Immature natural killer cell (primary cell): ENCODE measurements at regions not wholly inside any gene's neighbourhood (a gene's known extent, or its start where the extent isn't known, plus 50 kb on each side); places are given as distances from the start of the nearest gene placed in this dataset.

Experiments used
- DNase-seq, 3 donors: peaks; one replicate each; pipeline ENCODE4 v3.0.0; 2022; ENCODE audit warnings: mixed read lengths in 1 of 3
- H3K27ac Mint-ChIP-seq, 6 donors: one replicate each; pipeline ENCODE4 v1.8.0; 2020; ENCODE audit warnings: mixed read lengths in 6 of 6, mild to moderate bottlenecking in 5 of 6, inconsistent platforms in 4 of 6, moderate library complexity in 3 of 6
- H3K27me3 Mint-ChIP-seq, 3 donors: one replicate each; pipeline ENCODE4 v1.8.0; 2020 to 2021; ENCODE audit warnings: low read depth in 3 of 3, mild to moderate bottlenecking in 3 of 3, mixed read lengths in 3 of 3, moderate library complexity in 3 of 3, inconsistent platforms in 1 of 3
- H3K36me3 Mint-ChIP-seq, 3 donors: one replicate each; pipeline ENCODE4 v1.8.0; 2020; ENCODE audit warnings: mixed read lengths in 3 of 3, inconsistent platforms in 2 of 3, mild to moderate bottlenecking in 2 of 3
- H3K4me1 Mint-ChIP-seq, 2 donors: one replicate each; pipeline ENCODE4 v1.8.0; 2020; ENCODE audit warnings: inconsistent platforms in 2 of 2, mild to moderate bottlenecking in 2 of 2, mixed read lengths in 2 of 2, moderate library complexity in 1 of 2
- H3K4me3 Mint-ChIP-seq, 5 donors: one replicate each; pipeline ENCODE4 v1.8.0; 2020; ENCODE audit warnings: mild to moderate bottlenecking in 5 of 5, mixed read lengths in 5 of 5, inconsistent platforms in 3 of 5, moderate library complexity in 3 of 5
- H3K9me3 Mint-ChIP-seq, 6 donors: one replicate each; pipeline ENCODE4 v1.8.0; 2020; ENCODE audit warnings: mild to moderate bottlenecking in 6 of 6, mixed read lengths in 6 of 6, inconsistent platforms in 4 of 6, moderate library complexity in 3 of 6

DNA sequence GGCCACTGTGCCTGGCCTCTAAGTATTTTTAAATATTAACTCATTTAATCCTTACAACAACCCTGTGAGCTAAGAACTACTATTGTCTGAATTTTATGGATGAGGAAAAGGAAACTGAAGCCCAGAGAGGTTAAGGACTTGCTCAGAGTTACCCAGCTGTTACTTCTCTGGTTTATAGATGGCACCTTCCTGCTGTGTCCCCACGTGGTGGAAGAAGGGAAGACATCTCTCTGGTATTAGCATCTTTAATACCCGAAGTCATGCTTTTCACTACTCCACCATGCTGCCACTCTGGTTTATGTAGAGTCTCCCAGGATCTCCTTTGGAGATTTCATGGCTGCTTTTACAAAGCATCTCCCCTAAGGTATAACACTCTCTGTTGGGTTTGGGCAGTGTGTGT, 105.5 kb upstream of the MKLN1 start:
- H3K27me3 Mint-ChIP-seq: peaks cover 0 to 6% (median 0%) of the 10 kb centered on the region in 3 donors
- no peaks in the 10 kb centered on the region for H3K9me3 Mint-ChIP-seq
- H3K4me1 Mint-ChIP-seq: no peaks in the 10 kb centered on the region
- peaks cover 0 to 5% (median 0%) of the 10 kb centered on the region in 3 donors for H3K36me3 Mint-ChIP-seq
- no peak overlapping the region for H3K4me3 Mint-ChIP-seq
- H3K27ac Mint-ChIP-seq: peak overlapping the region in 1 of 6 donors; percentile 14
- no peak for DNase-seq

DNA sequence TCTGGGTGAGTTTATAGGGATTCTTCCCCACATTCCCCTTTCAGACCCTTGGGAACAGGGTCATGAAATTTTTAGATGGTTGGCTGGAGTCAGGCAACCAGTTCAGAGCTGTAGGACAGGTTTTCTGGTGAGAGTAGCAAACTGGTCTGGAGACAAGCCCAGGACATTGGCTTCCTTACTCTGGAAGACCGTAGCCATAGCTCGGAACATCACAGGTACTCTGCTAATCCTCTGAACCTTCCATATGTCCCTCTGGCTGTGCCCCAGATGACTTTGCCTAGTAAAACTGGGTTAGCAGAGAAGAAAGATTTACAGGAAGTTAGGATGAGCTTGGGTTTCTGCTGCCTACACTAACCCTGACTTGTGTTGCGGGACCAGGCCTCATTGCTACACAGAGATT, 104.5 kb upstream of the MKLN1 start:
- peak overlapping the region in 1 of 6 donors; percentile 30 for H3K27ac Mint-ChIP-seq

DNA sequence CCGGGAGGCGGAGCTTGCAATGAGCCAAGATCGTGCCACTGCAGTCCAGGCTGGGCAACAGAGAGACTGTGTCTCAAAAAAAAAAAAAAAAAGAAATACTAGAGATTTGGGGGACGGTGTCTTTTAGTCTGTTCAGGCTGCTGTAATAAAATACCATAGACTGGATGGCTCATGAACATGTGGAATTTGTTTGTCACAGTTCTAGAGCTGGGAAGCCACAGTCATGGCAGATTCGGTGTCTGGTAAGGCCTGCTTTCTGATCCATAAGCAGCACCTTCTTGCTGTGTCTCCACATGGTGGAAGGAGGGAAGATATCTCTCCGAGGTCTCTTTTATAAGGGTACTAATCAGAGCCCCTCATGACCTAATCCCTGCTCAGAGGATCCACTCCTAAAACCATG, 102.7 kb upstream of the MKLN1 start:
- DNase-seq: no peak
- Mint-ChIP-seq H3K27ac (peak overlapping the region in 2 of 6 donors; percentile 29 to 67), H3K27me3 (peaks cover 0 to 4% (median 0%) of the 10 kb centered on the region in 3 donors), H3K9me3 (no peaks in the 10 kb centered on the region), H3K36me3 (no peaks in the 10 kb centered on the region), H3K4me3 (no peak overlapping the region), H3K4me1 (no peaks in the 10 kb centered on the region)

More for the DNA sequence above, 104.5 kb upstream of the MKLN1 start:
- H3K4me3 Mint-ChIP-seq: no peak overlapping the region
- H3K9me3 Mint-ChIP-seq: no peaks in the 10 kb centered on the region
- DNase-seq: no peak
- peaks cover 0 to 5% (median 0%) of the 10 kb centered on the region in 3 donors for H3K36me3 Mint-ChIP-seq
- no peaks in the 10 kb centered on the region for H3K4me1 Mint-ChIP-seq
- peaks cover 0 to 4% (median 0%) of the 10 kb centered on the region in 3 donors for H3K27me3 Mint-ChIP-seq

GRCh38 chr7:131225619-131226513, 101.8 kb upstream of the MKLN1 start:
- H3K9me3 Mint-ChIP-seq: no peaks in the 10 kb centered on the region
- H3K36me3 Mint-ChIP-seq: no peaks in the 10 kb centered on the region
- peak overlapping the region in 4 of 6 donors; percentile 40 to 72 (median 61) for H3K27ac Mint-ChIP-seq
- H3K4me3 Mint-ChIP-seq: no peak overlapping the region
- peaks cover 0 to 2% (median 0%) of the 10 kb centered on the region in 3 donors for H3K27me3 Mint-ChIP-seq
- DNase-seq: no peak
- peaks cover 0 to 1% of the 10 kb centered on the region in 2 donors for H3K4me1 Mint-ChIP-seq

DNA sequence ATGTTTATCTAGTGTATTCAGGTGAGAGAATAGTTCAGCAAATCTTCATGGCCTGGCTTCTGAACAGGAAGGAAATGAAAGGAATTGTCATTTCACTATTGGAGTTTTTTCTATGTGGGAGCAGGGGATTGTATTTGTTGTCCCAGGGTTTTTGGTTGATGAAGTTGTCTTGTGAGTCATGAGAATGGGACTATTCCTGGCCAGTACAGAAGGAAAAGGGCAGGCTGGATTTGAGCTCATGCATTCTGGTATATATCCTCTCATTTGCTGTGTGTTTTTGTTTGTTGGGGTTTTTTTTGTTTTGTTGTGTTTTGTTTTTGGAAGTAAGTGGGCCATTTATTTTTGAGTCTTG, 101.2 kb upstream of the MKLN1 start:
- Mint-ChIP-seq H3K27ac (peak overlapping the region in 4 of 6 donors; percentile 40 to 72 (median 61)), H3K4me1 (peaks cover 6 to 7% of the 10 kb centered on the region in 2 donors), H3K4me3 (no peak overlapping the region), H3K36me3 (no peaks in the 10 kb centered on the region), H3K27me3 (peaks cover 2 to 3% (median 2%) of the 10 kb centered on the region in 3 donors), H3K9me3 (no peaks in the 10 kb centered on the region)
- no peak for DNase-seq

- Mint-ChIP-seq H3K9me3 (no peaks in the 10 kb centered on the region), H3K36me3 (no peaks in the 10 kb centered on the region), H3K4me1 (peaks cover 32 to 35% of the 10 kb centered on the region in 2 donors), H3K27ac (peak overlapping the region; percentile 85 to 95 (median 90)), H3K27me3 (peaks cover 2 to 16% (median 11%) of the 10 kb centered on the region in 3 donors), H3K4me3 (peak overlapping the region; percentile 69 to 78 (median 77))
- peak; percentile 75 to 85 (median 76) for DNase-seq
Measured at GRCh38 chr7:131231381-131232220, 96.1 kb upstream of the MKLN1 start.

DNA sequence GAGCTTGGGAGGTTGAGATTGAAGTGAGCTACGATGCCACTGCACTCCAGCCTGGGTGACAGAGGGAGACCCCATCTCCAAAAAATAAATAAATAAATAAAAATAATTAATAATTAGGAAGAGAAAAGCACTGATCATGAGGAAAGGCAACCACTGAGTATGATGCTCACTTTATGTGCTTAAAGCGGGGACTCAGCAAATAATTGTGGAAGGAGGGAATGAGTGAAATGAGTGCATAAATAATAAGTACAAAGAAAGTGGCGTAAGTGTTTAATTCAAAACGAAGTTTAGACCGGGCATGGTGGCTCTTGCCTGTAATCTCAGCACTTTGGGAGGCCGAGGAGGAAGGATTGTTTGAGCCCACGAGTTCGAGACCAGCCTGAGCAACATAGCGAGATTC, 94.9 kb upstream of the MKLN1 start:
- Mint-ChIP-seq H3K27ac (peak overlapping the region in 5 of 6 donors; percentile 66 to 92 (median 86)), H3K36me3 (no peaks in the 10 kb centered on the region), H3K9me3 (no peaks in the 10 kb centered on the region), H3K4me3 (no peak overlapping the region), H3K27me3 (peaks cover 2 to 16% (median 11%) of the 10 kb centered on the region in 3 donors), H3K4me1 (peaks cover 44 to 46% of the 10 kb centered on the region in 2 donors)
- DNase-seq: no peak

DNA sequence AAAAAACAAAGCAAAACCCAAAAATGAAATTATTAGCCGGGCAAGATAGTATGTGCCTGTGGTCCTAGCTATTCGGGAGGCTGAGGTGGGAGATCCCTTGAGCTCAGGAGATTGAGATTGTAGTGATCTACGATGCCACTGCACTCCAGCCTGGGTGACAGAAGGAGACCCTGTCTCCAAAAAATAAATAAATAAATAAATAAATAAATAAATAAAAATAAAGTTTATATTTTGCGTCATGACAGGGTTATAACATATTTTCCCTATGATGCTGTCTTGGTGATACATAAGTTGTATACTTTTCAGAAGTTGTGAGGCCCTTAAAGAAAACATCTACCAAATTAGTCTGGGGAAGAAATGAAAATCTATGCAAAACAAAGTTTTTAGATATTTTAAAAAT, 94.5 kb upstream of the MKLN1 start:
- no peak overlapping the region for H3K4me3 Mint-ChIP-seq
- no peak for DNase-seq
- H3K4me1 Mint-ChIP-seq: peaks cover 48 to 50% of the 10 kb centered on the region in 2 donors
- H3K36me3 Mint-ChIP-seq: no peaks in the 10 kb centered on the region
- peaks cover 2 to 16% (median 11%) of the 10 kb centered on the region in 3 donors for H3K27me3 Mint-ChIP-seq
- H3K9me3 Mint-ChIP-seq: no peaks in the 10 kb centered on the region
- H3K27ac Mint-ChIP-seq: peak overlapping the region in 4 of 6 donors; percentile 54 to 92 (median 88)

DNA sequence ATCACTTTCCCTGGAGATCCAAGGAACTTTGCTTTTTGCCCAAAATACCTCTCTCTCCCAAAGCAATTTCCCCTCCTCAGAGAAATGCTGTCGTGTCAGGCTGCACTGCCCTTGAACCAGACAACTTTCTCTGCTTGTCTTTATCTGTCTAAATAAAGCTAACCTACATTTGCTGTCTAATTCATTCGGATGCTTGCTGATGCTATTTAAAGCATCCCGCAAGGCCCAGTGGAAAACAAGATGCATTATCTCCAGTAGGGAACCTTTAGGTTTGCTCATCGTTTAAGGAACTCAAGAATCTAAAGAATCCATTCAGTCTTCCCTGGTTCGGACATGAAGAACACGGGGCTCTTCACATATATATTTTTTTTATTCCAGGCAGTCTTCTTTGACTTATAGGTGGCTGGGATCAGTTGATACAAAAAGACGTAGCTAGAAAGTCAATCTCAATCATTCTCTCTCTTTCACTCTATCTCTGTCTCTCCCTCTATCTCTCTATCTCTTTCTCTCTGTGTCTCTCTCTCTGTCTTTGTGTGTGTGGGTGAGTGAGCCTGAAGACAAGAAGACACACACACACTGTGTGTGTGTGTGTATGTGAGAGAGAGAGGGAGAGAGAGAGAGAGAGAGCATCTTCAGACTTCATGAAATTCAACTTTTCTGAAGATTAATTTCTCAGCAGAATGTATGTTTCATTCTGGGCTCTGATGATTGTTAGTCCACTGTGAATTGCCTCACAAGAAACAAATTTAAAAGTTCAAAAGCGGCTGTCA, 92.8 kb upstream of the MKLN1 start:
- H3K4me1 Mint-ChIP-seq: peaks cover 55 to 59% of the 10 kb centered on the region in 2 donors
- peak overlapping the region in 3 of 5 donors; percentile 33 to 70 (median 65) for H3K4me3 Mint-ChIP-seq
- DNase-seq: no peak
- no peaks in the 10 kb centered on the region for H3K36me3 Mint-ChIP-seq
- H3K27me3 Mint-ChIP-seq: peaks cover 2 to 17% (median 16%) of the 10 kb centered on the region in 3 donors
- no peaks in the 10 kb centered on the region for H3K9me3 Mint-ChIP-seq
- peak overlapping the region; percentile 92 to 98 (median 96) for H3K27ac Mint-ChIP-seq

GRCh38 chr7:131235489-131236317, 92.0 kb upstream of the MKLN1 start:
- Mint-ChIP-seq H3K27me3 (peaks cover 2 to 17% (median 16%) of the 10 kb centered on the region in 3 donors), H3K36me3 (no peaks in the 10 kb centered on the region), H3K9me3 (no peaks in the 10 kb centered on the region), H3K27ac (peak overlapping the region; percentile 92 to 98 (median 96)), H3K4me3 (peak overlapping the region; percentile 36 to 76 (median 65)), H3K4me1 (peaks cover 54 to 59% of the 10 kb centered on the region in 2 donors)
- DNase-seq: peak; percentile 84 to 91 (median 86)

- peak overlapping the region; percentile 92 to 98 (median 96) for H3K27ac Mint-ChIP-seq
- no peaks in the 10 kb centered on the region for H3K36me3 Mint-ChIP-seq
- peak overlapping the region in 3 of 5 donors; percentile 44 to 76 (median 70) for H3K4me3 Mint-ChIP-seq
- DNase-seq: no peak
- H3K4me1 Mint-ChIP-seq: peaks cover 50 to 55% of the 10 kb centered on the region in 2 donors
- H3K9me3 Mint-ChIP-seq: no peaks in the 10 kb centered on the region
- peaks cover 2 to 17% (median 15%) of the 10 kb centered on the region in 3 donors for H3K27me3 Mint-ChIP-seq
Measured at GRCh38 chr7:131236318-131236672, 91.4 kb upstream of the MKLN1 start.

GRCh38 chr7:131238347-131238931, 89.2 kb upstream of the MKLN1 start:
- Mint-ChIP-seq H3K27ac (peak overlapping the region; percentile 92 to 98 (median 96)), H3K9me3 (no peaks in the 10 kb centered on the region), H3K4me3 (peak overlapping the region in 4 of 5 donors; percentile 2 to 46 (median 38)), H3K27me3 (peaks cover 2 to 13% (median 11%) of the 10 kb centered on the region in 3 donors), H3K4me1 (peaks cover 42 to 43% of the 10 kb centered on the region in 2 donors), H3K36me3 (no peaks in the 10 kb centered on the region)
- DNase-seq: peak; percentile 60 to 65 (median 63)
